Myocyte (in vitro differentiated cells): ENCODE measurements at regions not wholly inside any gene's neighbourhood (a gene's known extent, or its start where the extent isn't known, plus 50 kb on each side); places are given as distances from the start of the nearest gene placed in this dataset.
"Not testable (repeated sequence)": the region's sequence is repeated elsewhere in the genome, so short reads cannot be mapped to it uniquely, and the experiment has no call there.

Experiments
- DNase-seq: peaks from one replicate; pipeline ENCODE4 v3.0.0-alpha.2; 2012; ENCODE audit warnings: low read depth

DNA sequence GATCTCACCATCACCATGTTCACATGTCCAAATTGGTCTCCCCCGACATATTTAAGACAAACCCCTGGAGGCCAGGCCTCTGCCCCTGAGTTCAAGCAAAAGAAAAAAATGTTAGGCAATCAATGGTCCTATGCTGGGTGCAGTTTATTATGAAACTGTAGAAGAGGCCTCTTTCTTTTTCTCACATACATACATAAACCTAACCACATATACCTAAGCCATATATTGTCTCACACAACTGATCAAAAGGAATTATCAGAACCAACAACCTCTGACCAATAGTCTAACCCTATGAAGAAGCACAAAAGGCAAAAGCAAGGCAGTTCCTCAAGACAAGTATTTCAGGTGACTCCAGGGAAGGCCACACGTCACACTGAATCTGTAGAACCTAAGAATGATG, 49.9 kb downstream of the ILRUN start:
- no peak for DNase-seq

GRCh38 chr6:34645627-34646026, 50.9 kb downstream of the ILRUN start:
- DNase-seq, result peak; percentile 37

- DNase-seq, result no peak
Observed at GRCh38 chr6:34644716-34645115, 51.9 kb downstream of the ILRUN start.

DNA sequence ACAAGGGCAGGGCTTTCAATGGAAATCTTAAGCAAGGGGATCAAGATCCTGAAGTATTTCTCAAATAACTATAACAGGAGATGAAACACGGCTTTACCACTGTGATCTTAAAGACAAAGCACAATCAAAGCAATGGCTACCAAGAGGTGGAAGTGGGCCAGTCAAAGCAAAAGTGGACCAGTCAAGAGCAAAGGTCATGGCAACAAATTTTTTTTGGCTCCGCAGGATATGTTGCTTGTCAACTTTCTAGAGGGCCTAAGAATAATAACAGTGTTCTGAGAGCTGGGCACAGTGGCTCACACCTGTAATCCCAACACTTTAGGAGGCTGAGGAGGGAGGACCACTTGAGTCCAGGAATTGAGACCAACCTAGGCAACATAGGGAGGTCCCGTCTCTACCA, 54.1 kb downstream of the ILRUN start:
- no peak for DNase-seq

DNA sequence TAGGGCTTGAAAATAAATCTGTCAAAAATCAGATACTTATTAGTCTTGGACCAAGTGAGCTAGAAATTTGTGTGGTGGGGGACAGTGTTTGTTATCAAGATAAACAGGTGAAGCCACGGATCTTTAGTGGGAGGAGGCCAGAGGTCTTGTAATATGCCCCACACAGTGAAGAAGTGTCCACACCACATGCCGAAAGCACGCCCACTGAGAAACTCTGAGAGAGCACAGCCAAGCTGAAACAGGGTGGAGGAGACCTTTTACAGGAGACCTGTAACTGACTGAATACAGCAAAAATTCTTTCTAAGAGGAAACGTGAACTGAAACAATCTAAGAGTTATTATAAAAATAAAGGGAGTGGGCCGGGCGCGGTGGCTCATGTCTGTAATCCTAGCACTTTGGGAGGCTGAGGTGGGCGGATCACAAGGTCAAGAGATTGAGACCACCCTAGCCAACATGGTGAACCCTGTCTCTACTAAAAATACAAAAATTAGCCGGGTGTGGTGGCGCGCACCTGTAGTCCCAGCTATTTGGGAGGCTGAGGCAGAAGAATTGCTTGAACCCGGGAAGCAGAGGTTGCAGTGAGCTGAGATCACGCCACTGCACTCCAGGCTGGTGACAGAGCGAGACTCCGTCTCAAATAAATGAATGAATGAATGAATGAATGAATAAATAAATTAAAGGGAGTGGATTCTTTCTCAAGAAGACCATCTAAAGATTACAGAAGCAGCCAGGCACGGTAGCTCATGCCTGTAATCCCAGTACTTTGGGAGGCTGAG, 56.3 kb downstream of the ILRUN start:
- DNase-seq, result not testable (repeated sequence)

- DNase-seq, result no peak
Observed at GRCh38 chr6:34638834-34639736, 57.5 kb downstream of the ILRUN start.

DNA sequence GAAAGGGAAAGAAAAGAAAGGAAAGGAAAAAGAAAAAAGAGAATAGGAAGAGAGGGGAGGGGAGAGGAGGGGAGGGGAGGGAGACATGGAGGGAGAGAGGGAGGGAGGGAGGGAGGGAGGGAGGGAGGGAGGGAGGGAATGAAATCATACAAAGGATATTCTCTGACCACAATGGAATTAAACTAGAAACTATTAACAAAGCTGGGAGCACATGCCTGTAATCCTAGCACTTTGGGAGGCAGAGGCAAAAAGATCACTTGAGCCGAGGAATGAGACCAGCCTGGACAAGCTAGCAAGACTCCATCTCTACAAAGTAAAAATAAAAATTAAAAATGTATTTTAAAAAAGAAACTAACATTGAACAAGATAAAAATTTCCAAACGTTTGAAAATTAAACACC, 62.8 kb downstream of the ILRUN start:
- no peak for DNase-seq

DNA sequence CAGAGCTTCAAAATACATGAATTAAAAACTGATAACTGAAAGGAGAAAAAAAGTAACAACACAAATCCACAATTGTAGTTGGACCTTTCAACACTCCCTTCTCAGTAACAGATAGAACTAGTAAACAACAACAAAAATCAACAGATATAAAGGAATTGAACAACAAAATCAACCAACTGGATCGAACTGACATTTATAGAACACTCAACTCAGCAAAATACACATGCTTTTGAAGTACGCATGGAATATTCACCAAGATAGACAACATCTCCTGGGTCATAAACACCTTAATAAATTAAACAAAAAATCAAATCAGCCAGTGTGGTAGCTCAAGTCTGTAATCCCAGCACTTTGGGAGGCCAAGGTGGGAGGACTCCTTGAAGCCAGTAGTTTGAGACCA, 63.3 kb downstream of the ILRUN start:
- no peak for DNase-seq

DNA sequence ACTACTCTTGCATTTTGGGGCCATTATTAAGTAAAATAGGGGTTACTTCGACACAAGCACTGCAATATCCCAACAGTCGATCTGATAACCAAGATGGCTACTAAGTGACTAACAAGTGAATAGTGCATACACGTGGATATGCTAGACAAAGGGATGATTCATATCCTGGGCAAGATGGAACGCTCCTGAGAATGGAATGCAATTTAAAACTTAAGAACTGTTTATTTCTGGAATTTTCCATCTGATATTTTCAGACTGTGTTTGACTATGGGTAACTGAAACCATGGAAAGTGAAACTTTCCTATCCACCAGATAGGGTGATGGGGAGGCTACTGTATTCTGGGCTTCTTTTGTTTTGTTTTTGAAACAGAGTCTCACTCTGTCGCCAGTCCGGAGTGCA, 66.5 kb downstream of the ILRUN start:
- DNase-seq, result peak; percentile 54

- no peak for DNase-seq
Observed at GRCh38 chr6:34627296-34627695, 69.3 kb downstream of the ILRUN start.

- DNase-seq, result no peak
Observed at GRCh38 chr6:34618430-34619182, 62.5 kb upstream of the SPDEF start.

DNA sequence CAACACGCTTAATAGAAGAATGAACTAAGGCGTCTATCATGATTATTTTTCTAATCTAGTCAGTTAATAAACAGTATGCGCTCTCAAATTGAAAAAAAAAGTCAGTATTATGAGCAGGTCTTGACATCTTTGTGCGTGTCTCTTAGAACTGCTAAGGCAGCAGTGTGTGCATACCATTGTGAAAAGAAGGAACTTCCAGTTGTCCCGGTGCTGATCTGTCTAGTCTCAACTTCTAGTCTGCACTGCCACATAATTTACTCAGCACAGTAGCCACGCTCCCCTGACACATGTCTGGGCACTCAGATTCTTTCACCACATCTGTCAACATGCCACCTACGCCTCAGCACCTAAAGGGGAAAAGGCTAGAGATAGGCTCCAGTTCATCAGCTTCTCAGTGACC, 61.1 kb upstream of the SPDEF start:
- DNase-seq, result no peak

- DNase-seq, result no peak
Observed at GRCh38 chr6:34616227-34616585, 60.1 kb upstream of the SPDEF start.

GRCh38 chr6:34615574-34616226, 59.6 kb upstream of the SPDEF start:
- DNase-seq, result no peak

DNA sequence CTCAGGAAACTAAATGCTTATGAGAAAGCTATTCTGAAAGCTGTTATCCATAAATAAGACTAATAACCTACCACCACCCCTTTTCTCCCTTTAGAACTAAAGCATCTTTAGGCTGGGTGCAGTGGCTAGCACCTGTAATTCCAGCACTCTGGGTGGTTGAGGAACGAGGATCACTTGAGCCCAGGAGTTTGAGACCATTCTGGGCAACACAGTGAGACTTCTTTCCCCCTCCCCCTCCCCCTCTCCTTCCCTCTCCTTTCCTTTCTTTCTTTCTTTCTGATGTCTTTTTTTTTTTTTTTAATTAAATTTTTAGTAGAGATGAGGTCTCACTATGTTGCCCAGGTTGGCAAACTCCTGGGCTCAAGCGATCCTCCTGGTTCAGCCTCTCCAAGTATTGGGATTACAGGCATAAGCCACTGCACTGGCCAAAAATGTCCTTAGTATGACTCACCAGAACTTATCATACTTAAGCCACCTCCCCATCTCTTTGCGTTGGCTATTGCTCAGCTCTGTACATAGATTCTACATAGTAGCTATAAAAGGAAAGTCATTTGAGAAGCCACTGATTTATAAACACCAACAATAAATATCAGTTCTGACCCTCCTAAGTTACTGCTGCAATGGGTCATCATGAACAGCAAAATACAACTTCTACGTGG, 54.8 kb upstream of the SPDEF start:
- peak; percentile 18 for DNase-seq

- no peak for DNase-seq
Observed at GRCh38 chr6:34608321-34609091, 52.4 kb upstream of the SPDEF start.

GRCh38 chr6:34606477-34607265, 50.5 kb upstream of the SPDEF start:
- DNase-seq, result no peak
